Peyer's patch (tissue), 4 donors: ENCODE measurements at regions not wholly inside any gene's neighbourhood (a gene's known extent, or its start where the extent isn't known, plus 50 kb on each side); places are given as distances from the start of the nearest gene placed in this dataset.

Experiments used
- DNase-seq, 3 donors: peaks; one replicate each; pipeline ENCODE4 v3.0.0-alpha.2; 2017 to 2019
- H3K27ac ChIP-seq, 4 donors: fragments of 200-600 bp; sonication (generic); one replicate each; pipeline ENCODE4 v1.5.1; 2016 to 2019
- H3K27me3 ChIP-seq, 2 donors: fragments of 200-600 bp; sonication (generic); one replicate each; pipeline ENCODE4 v1.5.1; 2019
- H3K36me3 ChIP-seq, 3 donors: fragments of 200-600 bp; sonication (generic); one replicate each; pipeline ENCODE4 v1.5.1; 2016 to 2019
- H3K4me1 ChIP-seq, 4 donors: fragments of 200-600 bp; sonication (generic); one replicate each; pipeline ENCODE4 v1.5.1; 2016 to 2019
- H3K4me3 ChIP-seq, 4 donors: fragments of 200-600 bp; sonication (generic); 1 replicate in 3 of 4; 2 replicates in 1 of 4; pipeline ENCODE4 v1.5.1; 2016 to 2019; ENCODE audit warnings: mild to moderate bottlenecking in 1 of 4
- H3K9me3 ChIP-seq, 4 donors: fragments of 200-600 bp; sonication (generic); one replicate each; pipeline ENCODE4 v1.5.1; 2016 to 2019; ENCODE audit warnings: mild to moderate bottlenecking in 1 of 4
- CTCF ChIP-seq, 6 experiments: fragments of 450-650 bp in 4 of 6; fragments of 200-600 bp in 2 of 6; sonication (generic) in 1 of 6; IDR thresholded peaks; one replicate each; pipeline ENCODE4 v1.5.1; 2017 to 2019; ENCODE audit warnings: antibody characterized with exemption in 6 of 6, mild to moderate bottlenecking in 3 of 6, moderate library complexity in 1 of 6
- POLR2A ChIP-seq, 2 donors: fragments of 450-650 bp; IDR thresholded peaks; one replicate each; pipeline ENCODE4 v1.5.1; 2017; ENCODE audit warnings: antibody characterized with exemption in 2 of 2, mild to moderate bottlenecking in 2 of 2, moderate library complexity in 2 of 2

GRCh38 chrX:20594985-20595384 lies 328.3 kb upstream of the RPS6KA3 start:
- Histone ChIP-seq H3K9me3 (no peaks in the 10 kb centered on the region), H3K36me3 (no peaks in the 10 kb centered on the region), H3K4me3 (no peak overlapping the region), H3K4me1 (no peaks in the 10 kb centered on the region), H3K27ac (no peak overlapping the region), H3K27me3 (no peaks in the 10 kb centered on the region)
- TF ChIP-seq CTCF (IDR thresholded peaks at IDR 0.05) (no peak), POLR2A (IDR thresholded peaks at IDR 0.05) (no peak)
- DNase-seq = no peak

GRCh38 chrX:20593836-20594235 lies 327.1 kb upstream of the RPS6KA3 start:
- Histone ChIP-seq H3K9me3 (no peaks in the 10 kb centered on the region), H3K4me1 (no peaks in the 10 kb centered on the region), H3K4me3 (no peak overlapping the region), H3K27ac (no peak overlapping the region), H3K36me3 (no peaks in the 10 kb centered on the region), H3K27me3 (no peaks in the 10 kb centered on the region)
- TF ChIP-seq POLR2A (IDR thresholded peaks at IDR 0.05) (no peak), CTCF (IDR thresholded peaks at IDR 0.05) (no peak)
- no peak for DNase-seq

- H3K9me3 ChIP-seq = no peaks in the 10 kb centered on the region
- H3K27me3 ChIP-seq = no peaks in the 10 kb centered on the region
- H3K4me1 ChIP-seq = no peaks in the 10 kb centered on the region
- H3K27ac ChIP-seq = no peak overlapping the region
- no peak overlapping the region for H3K4me3 ChIP-seq
- H3K36me3 ChIP-seq = no peaks in the 10 kb centered on the region
- no peak for DNase-seq
- TF ChIP-seq CTCF (IDR thresholded peaks at IDR 0.05) = no peak
- no peak for TF ChIP-seq POLR2A (IDR thresholded peaks at IDR 0.05)
Observed at GRCh38 chrX:20593402-20593801, 326.7 kb upstream of the RPS6KA3 start.

GRCh38 chrX:20591246-20591645 lies 324.5 kb upstream of the RPS6KA3 start:
- no peaks in the 10 kb centered on the region for H3K9me3 ChIP-seq
- H3K27me3 ChIP-seq = no peaks in the 10 kb centered on the region
- H3K36me3 ChIP-seq = no peaks in the 10 kb centered on the region
- TF ChIP-seq CTCF (IDR thresholded peaks at IDR 0.05) (no peak), POLR2A (IDR thresholded peaks at IDR 0.05) (no peak)
- no peak for DNase-seq
- no peak overlapping the region for H3K27ac ChIP-seq
- H3K4me3 ChIP-seq = no peak overlapping the region
- no peaks in the 10 kb centered on the region for H3K4me1 ChIP-seq

GRCh38 chrX:20585782-20586181 lies 319.1 kb upstream of the RPS6KA3 start:
- TF ChIP-seq CTCF (IDR thresholded peaks at IDR 0.05) = no peak
- H3K36me3 ChIP-seq = no peaks in the 10 kb centered on the region

GRCh38 chrX:20571611-20572010 lies 304.9 kb upstream of the RPS6KA3 start:
- Histone ChIP-seq H3K27ac (no peak overlapping the region), H3K27me3 (no peaks in the 10 kb centered on the region), H3K36me3 (no peaks in the 10 kb centered on the region), H3K9me3 (no peaks in the 10 kb centered on the region), H3K4me1 (no peaks in the 10 kb centered on the region), H3K4me3 (no peak overlapping the region)
- DNase-seq = no peak
- TF ChIP-seq CTCF (IDR thresholded peaks at IDR 0.05) (no peak), POLR2A (IDR thresholded peaks at IDR 0.05) (no peak)

More at GRCh38 chrX:20585782-20586181, 319.1 kb upstream of the RPS6KA3 start:
- no peak for DNase-seq
- Histone ChIP-seq H3K27ac (no peak overlapping the region), H3K4me3 (no peak overlapping the region), H3K27me3 (no peaks in the 10 kb centered on the region), H3K4me1 (no peaks in the 10 kb centered on the region), H3K9me3 (no peaks in the 10 kb centered on the region)
